GM23338 (cell line): ENCODE measurements at regions not wholly inside any gene's neighbourhood (a gene's known extent, or its start where the extent isn't known, plus 50 kb on each side); places are given as distances from the start of the nearest gene placed in this dataset.

Source experiments
- ATAC-seq: fragments of 200-7000 bp; cut with Tn5 transposase; 3 replicates; pipeline ENCODE4 v1.9.1; 2020
- DNase-seq: peaks from one replicate; pipeline ENCODE4 v3.0.0-alpha.2; 2015; ENCODE audit warnings: low spot score
- H2AFZ ChIP-seq: fragments of 200-600 bp; sonication (generic); 2 replicates; pipeline ENCODE4 v1.8.0; 2016; ENCODE audit warnings: antibody characterized with exemption, mild to moderate bottlenecking, moderate library complexity
- H3F3A ChIP-seq: fragments of 200-600 bp; sonication (generic); replicated peaks from 2 replicates; pipeline ENCODE4 v1.8.0; 2017; ENCODE audit warnings: antibody characterized with exemption, mixed run types, low read depth
- H3K27ac ChIP-seq: fragments of 200-600 bp; sonication (generic); 2 replicates; pipeline ENCODE4 v1.6.1; 2016; ENCODE audit warnings: low read depth
- H3K27me3 ChIP-seq: fragments of 200-600 bp; sonication (generic); 2 replicates; pipeline ENCODE4 v1.8.0; 2016; ENCODE audit warnings: mild to moderate bottlenecking, mixed run types, moderate library complexity; ENCODE audit not compliant: insufficient read depth
- H3K36me3 ChIP-seq: fragments of 200-600 bp; sonication (generic); 2 replicates; pipeline ENCODE4 v1.8.0; 2016; ENCODE audit warnings: mild to moderate bottlenecking; ENCODE audit not compliant: insufficient read depth
- H3K4me1 ChIP-seq: fragments of 200-600 bp; sonication (generic); 2 replicates; pipeline ENCODE4 v1.8.0; 2016; ENCODE audit warnings: mild to moderate bottlenecking, moderate library complexity; ENCODE audit not compliant: insufficient read depth
- H3K4me2 ChIP-seq: fragments of 200-600 bp; sonication (generic); 2 replicates; pipeline ENCODE4 v1.7.1; 2017; ENCODE audit warnings: mixed run types
- H3K4me3 ChIP-seq: fragments of 200-600 bp; sonication (generic); 2 replicates; pipeline ENCODE4 v1.6.1; 2016; ENCODE audit warnings: mixed run types
- H3K79me2 ChIP-seq: fragments of 200-600 bp; sonication (generic); replicated peaks from 2 replicates; pipeline ENCODE4 v1.8.0; 2017; ENCODE audit warnings: mild to moderate bottlenecking; ENCODE audit not compliant: insufficient read depth
- H3K9me2 ChIP-seq: fragments of 200-600 bp; sonication (generic); 2 replicates; pipeline ENCODE4 v1.8.0; 2017; ENCODE audit not compliant: insufficient read depth
- H4K20me1 ChIP-seq: fragments of 200-600 bp; sonication (generic); replicated peaks from 2 replicates; pipeline ENCODE4 v1.8.0; 2017; ENCODE audit warnings: mild to moderate bottlenecking; ENCODE audit not compliant: insufficient read depth
- H3K27ac Mint-ChIP-seq: 2 replicates; pipeline ENCODE4 v1.8.0; 2020; ENCODE audit warnings: inconsistent platforms, mild to moderate bottlenecking, moderate library complexity, mixed read lengths
- H3K27me3 Mint-ChIP-seq: 3 replicates; pipeline ENCODE4 v1.8.0; 2022; ENCODE audit warnings: low read depth, mild to moderate bottlenecking, moderate library complexity, mixed read lengths, inconsistent platforms; ENCODE audit not compliant: insufficient read depth, poor library complexity
- H3K36me3 Mint-ChIP-seq: 3 replicates; pipeline ENCODE4 v1.8.0; 2021; ENCODE audit warnings: low read depth, mild to moderate bottlenecking, inconsistent platforms, moderate library complexity, mixed read lengths
- H3K4me1 Mint-ChIP-seq: 3 replicates; pipeline ENCODE4 v1.8.0; 2020; ENCODE audit warnings: mild to moderate bottlenecking, inconsistent platforms, mixed read lengths
- H3K4me3 Mint-ChIP-seq: 3 replicates; pipeline ENCODE4 v1.8.0; 2021; ENCODE audit warnings: moderate library complexity, mild to moderate bottlenecking, inconsistent platforms, mixed read lengths
- H3K9me3 Mint-ChIP-seq: 3 replicates; pipeline ENCODE4 v1.8.0; 2020; ENCODE audit warnings: moderate library complexity, mild to moderate bottlenecking, inconsistent platforms, mixed read lengths
- CREB1 ChIP-seq: fragments of 250-450 bp; sonication (Bioruptor Pico); IDR thresholded peaks from 2 replicates; pipeline ENCODE4 v1.5.0; 2020; ENCODE audit warnings: low read depth, mild to moderate bottlenecking, moderate library complexity
- ETS1 ChIP-seq: IDR thresholded peaks from 2 replicates; pipeline ENCODE4 v1.6.1; 2016; ENCODE audit warnings: antibody characterized with exemption
- EZH2 ChIP-seq: fragments of 200-600 bp; sonication (generic); IDR thresholded peaks from one replicate; pipeline ENCODE4 v1.8.0; 2017; ENCODE audit warnings: antibody characterized with exemption, mild to moderate bottlenecking, low read depth; ENCODE audit not compliant: unreplicated experiment
- EZH2phosphoT487 ChIP-seq: fragments of 200-600 bp; sonication (generic); IDR thresholded peaks from one replicate; pipeline ENCODE4 v1.8.1; 2018; ENCODE audit warnings: antibody characterized with exemption; ENCODE audit not compliant: unreplicated experiment
- JUNB ChIP-seq: IDR thresholded peaks from one replicate; pipeline ENCODE4 v1.6.1; 2016; ENCODE audit warnings: antibody characterized with exemption; ENCODE audit not compliant: unreplicated experiment
- NANOG ChIP-seq: IDR thresholded peaks from 2 replicates; pipeline ENCODE4 v1.6.1; 2016; ENCODE audit warnings: antibody characterized with exemption, borderline replicate concordance
- POLR2AphosphoS5 ChIP-seq: IDR thresholded peaks from 2 replicates; pipeline ENCODE4 v1.6.1; 2016; ENCODE audit warnings: antibody characterized with exemption, low read depth
- REST ChIP-seq: IDR thresholded peaks from one replicate; pipeline ENCODE4 v1.6.1; 2018; ENCODE audit warnings: antibody characterized with exemption; ENCODE audit not compliant: unreplicated experiment
- STAT1 ChIP-seq: IDR thresholded peaks from one replicate; pipeline ENCODE4 v1.6.1; 2016; ENCODE audit warnings: antibody characterized with exemption; ENCODE audit not compliant: unreplicated experiment
- ZNF114 ChIP-seq: fragments of 250-450 bp; sonication (Bioruptor Pico); IDR thresholded peaks from 2 replicates; pipeline ENCODE4 v1.5.0; 2020; ENCODE audit warnings: mild to moderate bottlenecking, moderate library complexity
- ZNF331 ChIP-seq: fragments of 250-450 bp; sonication (Bioruptor Pico); IDR thresholded peaks from 2 replicates; pipeline ENCODE4 v1.5.0; 2020; ENCODE audit warnings: low read depth, mild to moderate bottlenecking, moderate library complexity
- TF ChIP-seq, protein P1 (sequence below), 2 experiments: fragments of 200-600 bp in 1 of 2; sonication (generic) in 1 of 2; conservative IDR thresholded peaks; 2 replicates each; pipeline versions ENCODE4 v1.5.1 to v1.6.1; 2016 to 2017; ENCODE audit warnings: antibody characterized with exemption in 2 of 2, low read depth in 2 of 2, mild to moderate bottlenecking in 2 of 2, moderate library complexity in 1 of 2

- TF ChIP-seq, protein P1, sequence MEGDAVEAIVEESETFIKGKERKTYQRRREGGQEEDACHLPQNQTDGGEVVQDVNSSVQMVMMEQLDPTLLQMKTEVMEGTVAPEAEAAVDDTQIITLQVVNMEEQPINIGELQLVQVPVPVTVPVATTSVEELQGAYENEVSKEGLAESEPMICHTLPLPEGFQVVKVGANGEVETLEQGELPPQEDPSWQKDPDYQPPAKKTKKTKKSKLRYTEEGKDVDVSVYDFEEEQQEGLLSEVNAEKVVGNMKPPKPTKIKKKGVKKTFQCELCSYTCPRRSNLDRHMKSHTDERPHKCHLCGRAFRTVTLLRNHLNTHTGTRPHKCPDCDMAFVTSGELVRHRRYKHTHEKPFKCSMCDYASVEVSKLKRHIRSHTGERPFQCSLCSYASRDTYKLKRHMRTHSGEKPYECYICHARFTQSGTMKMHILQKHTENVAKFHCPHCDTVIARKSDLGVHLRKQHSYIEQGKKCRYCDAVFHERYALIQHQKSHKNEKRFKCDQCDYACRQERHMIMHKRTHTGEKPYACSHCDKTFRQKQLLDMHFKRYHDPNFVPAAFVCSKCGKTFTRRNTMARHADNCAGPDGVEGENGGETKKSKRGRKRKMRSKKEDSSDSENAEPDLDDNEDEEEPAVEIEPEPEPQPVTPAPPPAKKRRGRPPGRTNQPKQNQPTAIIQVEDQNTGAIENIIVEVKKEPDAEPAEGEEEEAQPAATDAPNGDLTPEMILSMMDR (conservative IDR thresholded peaks at IDR 0.05; ENCODE audit: low read depth in 2 of 2): no peak
- TF ChIP-seq JUNB: no peak
- TF ChIP-seq ETS1: no peak
- no peak for TF ChIP-seq EZH2phosphoT487
- TF ChIP-seq POLR2AphosphoS5: no peak
- no peak for TF ChIP-seq EZH2
- no peak for TF ChIP-seq REST
- no peak for TF ChIP-seq CREB1
Measured at GRCh38 chr5:8333977-8334376, 465.0 kb downstream of the MTRR start (continued).

GRCh38 chr5:8340261-8340660 is 471.3 kb downstream of the MTRR start:
- Histone ChIP-seq H2AFZ (peak overlapping the region; percentile 75), H3K4me2 (no peak overlapping the region), H3K36me3 (0 out of 2 replicates have a peak, but pooled peaks cover 3% of the 10 kb centered on the region), H3K4me3 (no peak overlapping the region), H3K79me2 (no peaks in the 10 kb centered on the region), H3F3A (no peaks in the 10 kb centered on the region), H3K27ac (no peak overlapping the region), H3K9me2 (peaks cover 7% of the 10 kb centered on the region; the same call in 1 of the 2 replicates), H3K27me3 (no peaks in the 10 kb centered on the region), H4K20me1 (no peaks in the 10 kb centered on the region), H3K4me1 (no peaks in the 10 kb centered on the region)
- Mint-ChIP-seq H3K27me3 (no peaks in the 10 kb centered on the region), H3K36me3 (peaks cover 11% of the 10 kb centered on the region; the same call in 2 of the 3 replicates), H3K4me1 (peaks cover 9% of the 10 kb centered on the region), H3K9me3 (peaks cover 21% of the 10 kb centered on the region), H3K4me3 (no peak overlapping the region), H3K27ac (peak overlapping the region; percentile 29)
- ATAC-seq (peak; percentile 26; the same call in 2 of the 3 replicates), DNase-seq (no peak)
- TF ChIP-seq ETS1 (no peak), ZNF114 (CRISPR knock-in tag) (no peak), ZNF331 (no peak), NANOG (no peak), JUNB (no peak), CREB1 (no peak), STAT1 (no peak), EZH2phosphoT487 (no peak), POLR2AphosphoS5 (no peak), REST (no peak), EZH2 (no peak)
- TF ChIP-seq, protein P1 (conservative IDR thresholded peaks at IDR 0.05; ENCODE audit: low read depth in 2 of 2): no peak
